ENCODE measurements at regions not wholly inside any gene's neighbourhood (a gene's known extent, or its start where the extent isn't known, plus 50 kb on each side); places are given as distances from the start of the nearest gene placed in this dataset.
A peak's percentile ranks its signal among the peaks of the same experiment; 100 is the strongest.

GRCh38 chr16:58847902-58848661 lies 114.0 kb upstream of the GOT2 start (continued):
- TF ChIP-seq ZBTB33 (CRISPR knock-in tag; IDR thresholded peaks at IDR 0.05) (no peak), KDM4B (CRISPR knock-in tag; IDR thresholded peaks at IDR 0.05) (no peak), ZNF652 (CRISPR knock-in tag; IDR thresholded peaks at IDR 0.05; ENCODE audit: borderline replicate concordance, low read depth) (0 out of 2 replicates have a peak, but pooled peaks have one; percentile 9), HDAC1 (CRISPR knock-in tag; IDR thresholded peaks at IDR 0.05) (no peak), HOXA5 (CRISPR knock-in tag; IDR thresholded peaks at IDR 0.05) (no peak; the same call in 1 of the 2 replicates), ZNF747 (CRISPR knock-in tag; IDR thresholded peaks at IDR 0.05; ENCODE audit: borderline replicate concordance) (no peak), TAF1 (CRISPR knock-in tag; IDR thresholded peaks at IDR 0.05) (no peak), FOSL2 (CRISPR knock-in tag; IDR thresholded peaks at IDR 0.05) (no peak), RAD21 (CRISPR knock-in tag; IDR thresholded peaks at IDR 0.05) (no peak), SMAD1 (CRISPR knock-in tag; IDR thresholded peaks at IDR 0.05; ENCODE audit: borderline replicate concordance, low read depth) (no peak), MAZ (IDR thresholded peaks at IDR 0.05; ENCODE audit: borderline replicate concordance, low read depth, low read length) (no peak), MAZ (CRISPR knock-in tag; IDR thresholded peaks at IDR 0.05; ENCODE audit: low read depth) (no peak), FOXP1 (IDR thresholded peaks at IDR 0.05) (no peak), FOXP1 (CRISPR knock-in tag; IDR thresholded peaks at IDR 0.05) (peak; percentile 37; the same call in 1 of the 2 replicates)
- TF ChIP-seq, protein P1, sequence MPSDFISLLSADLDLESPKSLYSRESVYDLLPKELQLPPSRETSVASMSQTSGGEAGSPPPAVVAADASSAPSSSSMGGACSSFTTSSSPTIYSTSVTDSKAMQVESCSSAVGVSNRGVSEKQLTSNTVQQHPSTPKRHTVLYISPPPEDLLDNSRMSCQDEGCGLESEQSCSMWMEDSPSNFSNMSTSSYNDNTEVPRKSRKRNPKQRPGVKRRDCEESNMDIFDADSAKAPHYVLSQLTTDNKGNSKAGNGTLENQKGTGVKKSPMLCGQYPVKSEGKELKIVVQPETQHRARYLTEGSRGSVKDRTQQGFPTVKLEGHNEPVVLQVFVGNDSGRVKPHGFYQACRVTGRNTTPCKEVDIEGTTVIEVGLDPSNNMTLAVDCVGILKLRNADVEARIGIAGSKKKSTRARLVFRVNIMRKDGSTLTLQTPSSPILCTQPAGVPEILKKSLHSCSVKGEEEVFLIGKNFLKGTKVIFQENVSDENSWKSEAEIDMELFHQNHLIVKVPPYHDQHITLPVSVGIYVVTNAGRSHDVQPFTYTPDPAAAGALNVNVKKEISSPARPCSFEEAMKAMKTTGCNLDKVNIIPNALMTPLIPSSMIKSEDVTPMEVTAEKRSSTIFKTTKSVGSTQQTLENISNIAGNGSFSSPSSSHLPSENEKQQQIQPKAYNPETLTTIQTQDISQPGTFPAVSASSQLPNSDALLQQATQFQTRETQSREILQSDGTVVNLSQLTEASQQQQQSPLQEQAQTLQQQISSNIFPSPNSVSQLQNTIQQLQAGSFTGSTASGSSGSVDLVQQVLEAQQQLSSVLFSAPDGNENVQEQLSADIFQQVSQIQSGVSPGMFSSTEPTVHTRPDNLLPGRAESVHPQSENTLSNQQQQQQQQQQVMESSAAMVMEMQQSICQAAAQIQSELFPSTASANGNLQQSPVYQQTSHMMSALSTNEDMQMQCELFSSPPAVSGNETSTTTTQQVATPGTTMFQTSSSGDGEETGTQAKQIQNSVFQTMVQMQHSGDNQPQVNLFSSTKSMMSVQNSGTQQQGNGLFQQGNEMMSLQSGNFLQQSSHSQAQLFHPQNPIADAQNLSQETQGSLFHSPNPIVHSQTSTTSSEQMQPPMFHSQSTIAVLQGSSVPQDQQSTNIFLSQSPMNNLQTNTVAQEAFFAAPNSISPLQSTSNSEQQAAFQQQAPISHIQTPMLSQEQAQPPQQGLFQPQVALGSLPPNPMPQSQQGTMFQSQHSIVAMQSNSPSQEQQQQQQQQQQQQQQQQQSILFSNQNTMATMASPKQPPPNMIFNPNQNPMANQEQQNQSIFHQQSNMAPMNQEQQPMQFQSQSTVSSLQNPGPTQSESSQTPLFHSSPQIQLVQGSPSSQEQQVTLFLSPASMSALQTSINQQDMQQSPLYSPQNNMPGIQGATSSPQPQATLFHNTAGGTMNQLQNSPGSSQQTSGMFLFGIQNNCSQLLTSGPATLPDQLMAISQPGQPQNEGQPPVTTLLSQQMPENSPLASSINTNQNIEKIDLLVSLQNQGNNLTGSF (CRISPR knock-in tag; IDR thresholded peaks at IDR 0.05) = no peak
- TF ChIP-seq, protein P2, sequence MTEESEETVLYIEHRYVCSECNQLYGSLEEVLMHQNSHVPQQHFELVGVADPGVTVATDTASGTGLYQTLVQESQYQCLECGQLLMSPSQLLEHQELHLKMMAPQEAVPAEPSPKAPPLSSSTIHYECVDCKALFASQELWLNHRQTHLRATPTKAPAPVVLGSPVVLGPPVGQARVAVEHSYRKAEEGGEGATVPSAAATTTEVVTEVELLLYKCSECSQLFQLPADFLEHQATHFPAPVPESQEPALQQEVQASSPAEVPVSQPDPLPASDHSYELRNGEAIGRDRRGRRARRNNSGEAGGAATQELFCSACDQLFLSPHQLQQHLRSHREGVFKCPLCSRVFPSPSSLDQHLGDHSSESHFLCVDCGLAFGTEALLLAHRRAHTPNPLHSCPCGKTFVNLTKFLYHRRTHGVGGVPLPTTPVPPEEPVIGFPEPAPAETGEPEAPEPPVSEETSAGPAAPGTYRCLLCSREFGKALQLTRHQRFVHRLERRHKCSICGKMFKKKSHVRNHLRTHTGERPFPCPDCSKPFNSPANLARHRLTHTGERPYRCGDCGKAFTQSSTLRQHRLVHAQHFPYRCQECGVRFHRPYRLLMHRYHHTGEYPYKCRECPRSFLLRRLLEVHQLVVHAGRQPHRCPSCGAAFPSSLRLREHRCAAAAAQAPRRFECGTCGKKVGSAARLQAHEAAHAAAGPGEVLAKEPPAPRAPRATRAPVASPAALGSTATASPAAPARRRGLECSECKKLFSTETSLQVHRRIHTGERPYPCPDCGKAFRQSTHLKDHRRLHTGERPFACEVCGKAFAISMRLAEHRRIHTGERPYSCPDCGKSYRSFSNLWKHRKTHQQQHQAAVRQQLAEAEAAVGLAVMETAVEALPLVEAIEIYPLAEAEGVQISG (CRISPR knock-in tag; IDR thresholded peaks at IDR 0.05) = no peak

All from HepG2 (cell line).